ENCODE measurements at regions not wholly inside any gene's neighbourhood (a gene's known extent, or its start where the extent isn't known, plus 50 kb on each side); places are given as distances from the start of the nearest gene placed in this dataset.

GRCh38 chr1:72394457-72394856, 112.1 kb upstream of the NEGR1 start:
- TF ChIP-seq, protein P1, sequence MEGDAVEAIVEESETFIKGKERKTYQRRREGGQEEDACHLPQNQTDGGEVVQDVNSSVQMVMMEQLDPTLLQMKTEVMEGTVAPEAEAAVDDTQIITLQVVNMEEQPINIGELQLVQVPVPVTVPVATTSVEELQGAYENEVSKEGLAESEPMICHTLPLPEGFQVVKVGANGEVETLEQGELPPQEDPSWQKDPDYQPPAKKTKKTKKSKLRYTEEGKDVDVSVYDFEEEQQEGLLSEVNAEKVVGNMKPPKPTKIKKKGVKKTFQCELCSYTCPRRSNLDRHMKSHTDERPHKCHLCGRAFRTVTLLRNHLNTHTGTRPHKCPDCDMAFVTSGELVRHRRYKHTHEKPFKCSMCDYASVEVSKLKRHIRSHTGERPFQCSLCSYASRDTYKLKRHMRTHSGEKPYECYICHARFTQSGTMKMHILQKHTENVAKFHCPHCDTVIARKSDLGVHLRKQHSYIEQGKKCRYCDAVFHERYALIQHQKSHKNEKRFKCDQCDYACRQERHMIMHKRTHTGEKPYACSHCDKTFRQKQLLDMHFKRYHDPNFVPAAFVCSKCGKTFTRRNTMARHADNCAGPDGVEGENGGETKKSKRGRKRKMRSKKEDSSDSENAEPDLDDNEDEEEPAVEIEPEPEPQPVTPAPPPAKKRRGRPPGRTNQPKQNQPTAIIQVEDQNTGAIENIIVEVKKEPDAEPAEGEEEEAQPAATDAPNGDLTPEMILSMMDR (IDR thresholded peaks at IDR 0.05), result no peak
- no peak for TF ChIP-seq POLR2A (IDR thresholded peaks at IDR 0.05)

Measured in testis (tissue), 2 donors.